ENCODE measurements at regions not wholly inside any gene's neighbourhood (a gene's known extent, or its start where the extent isn't known, plus 50 kb on each side); places are given as distances from the start of the nearest gene placed in this dataset.
"Not testable (repeated sequence)": the region's sequence is repeated elsewhere in the genome, so short reads cannot be mapped to it uniquely, and the experiment has no call there.

GRCh38 chr13:59266478-59267063 is 897.2 kb downstream of the DIAPH3 start:
- DNase-seq, result no peak

DNA sequence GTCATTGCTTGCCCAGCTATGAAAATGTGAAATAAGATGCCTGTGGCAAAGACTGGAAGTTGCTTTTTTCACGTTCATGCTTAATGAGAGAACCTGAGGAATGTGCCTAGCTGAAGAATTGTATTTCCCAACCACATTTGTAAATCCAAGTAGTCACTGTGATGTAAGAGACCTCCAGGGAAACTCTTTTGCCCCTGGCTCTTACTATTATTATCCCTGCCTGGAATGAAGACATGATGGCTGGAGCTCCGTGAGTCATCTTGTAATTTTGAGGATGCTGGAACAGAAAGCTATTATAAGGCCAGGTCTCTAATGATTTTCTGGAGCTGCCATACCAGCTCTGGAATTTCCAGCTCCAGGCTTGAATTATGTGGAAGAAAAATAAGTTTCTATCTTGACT is 894.3 kb downstream of the DIAPH3 start:
- no peak for DNase-seq

DNA sequence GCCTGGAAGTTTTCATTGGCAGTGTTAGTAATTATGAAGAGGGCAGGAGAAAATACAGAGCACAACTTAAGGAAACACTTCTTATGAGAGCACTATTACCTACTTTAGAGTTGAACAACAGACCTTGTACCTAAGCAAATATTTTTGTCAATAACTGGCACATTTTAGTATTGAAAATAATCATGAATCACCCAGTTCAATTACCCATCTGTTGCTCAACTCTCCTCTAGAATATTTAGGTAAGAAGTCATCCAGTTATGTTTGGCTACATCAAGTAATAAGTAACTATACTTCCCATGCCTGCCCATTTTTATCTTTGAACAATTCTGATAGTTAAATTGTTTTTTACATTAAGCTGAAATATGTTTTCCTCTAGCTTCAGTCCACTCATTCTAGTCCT is 893.4 kb downstream of the DIAPH3 start:
- no peak for DNase-seq

DNA sequence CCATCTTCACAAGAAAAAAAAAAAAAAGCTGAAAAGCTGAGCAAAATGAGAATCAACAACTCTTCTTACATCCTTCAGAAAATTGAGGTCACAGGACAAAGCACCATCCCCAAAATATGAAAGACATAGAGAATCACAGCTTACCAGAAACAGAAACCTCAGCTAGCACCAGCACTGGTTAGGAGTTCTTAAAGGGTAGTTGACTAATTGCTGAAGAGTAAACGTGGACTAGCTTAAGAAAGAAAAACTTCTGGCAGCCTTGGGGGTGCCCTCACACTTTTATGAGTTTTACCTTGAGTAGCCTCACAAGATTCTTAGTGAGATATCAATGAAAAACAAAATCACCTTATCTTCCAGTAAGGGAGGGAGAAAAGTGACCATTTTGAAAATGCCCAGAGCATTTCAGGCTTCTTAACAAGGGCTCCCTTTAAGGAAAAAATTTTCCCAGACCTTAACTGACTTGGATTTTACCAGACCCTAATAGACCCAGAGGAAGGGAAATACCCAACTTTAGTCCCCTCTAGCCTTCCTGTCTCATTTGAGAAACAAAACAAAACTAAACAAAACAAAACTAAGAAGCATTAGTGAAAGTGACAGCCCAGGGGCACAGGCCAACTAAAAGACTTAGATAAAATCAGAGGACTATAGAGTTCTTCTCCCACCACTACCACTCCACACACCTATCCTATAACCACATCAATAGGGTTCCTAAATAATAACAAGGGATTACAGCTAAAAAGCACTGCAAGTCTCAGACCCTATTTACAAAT is 888.6 kb downstream of the DIAPH3 start:
- DNase-seq, result no peak

DNA sequence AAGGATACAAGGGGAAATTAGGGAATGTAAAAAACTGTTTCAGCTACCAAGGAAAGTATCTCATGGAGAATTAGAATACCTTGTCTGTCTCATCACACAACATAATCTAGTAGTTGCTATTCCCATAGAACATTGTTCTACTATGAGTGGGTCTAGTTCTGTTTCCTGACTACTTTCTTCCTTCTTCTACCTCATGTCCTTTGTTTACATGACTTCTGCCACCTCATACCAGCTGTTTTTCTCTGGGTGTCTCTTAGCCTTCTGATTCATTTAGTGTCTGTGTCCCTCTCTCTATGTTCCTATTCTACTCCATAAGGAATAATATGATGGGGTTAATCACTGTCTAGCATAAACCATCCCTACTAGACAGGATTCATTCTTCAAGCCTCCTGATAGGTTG is 887.3 kb downstream of the DIAPH3 start:
- DNase-seq, result no peak

- no peak for DNase-seq
Observed at GRCh38 chr13:59277106-59277505, 886.6 kb downstream of the DIAPH3 start.

GRCh38 chr13:59279028-59279427 is 884.7 kb downstream of the DIAPH3 start:
- DNase-seq, result no peak

DNA sequence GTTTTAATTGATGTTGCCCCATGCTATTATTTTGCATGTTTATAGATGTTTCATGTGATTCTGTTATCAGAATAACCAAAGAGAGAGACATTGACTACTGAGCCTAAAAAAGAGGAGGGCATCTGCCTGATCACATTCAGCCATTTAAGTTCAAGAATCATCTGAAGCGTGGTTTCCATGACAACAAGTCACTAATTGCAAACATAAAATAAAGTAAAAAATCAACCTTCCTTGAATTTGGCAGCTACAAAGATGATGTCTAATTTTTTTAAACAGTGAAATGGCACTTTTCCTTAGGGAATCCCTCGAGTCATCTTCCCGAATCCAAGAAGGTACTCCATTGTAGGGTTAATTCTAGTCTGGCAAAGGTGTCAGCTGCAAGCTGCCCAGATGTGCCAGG is 884.2 kb downstream of the DIAPH3 start:
- DNase-seq, result no peak

DNA sequence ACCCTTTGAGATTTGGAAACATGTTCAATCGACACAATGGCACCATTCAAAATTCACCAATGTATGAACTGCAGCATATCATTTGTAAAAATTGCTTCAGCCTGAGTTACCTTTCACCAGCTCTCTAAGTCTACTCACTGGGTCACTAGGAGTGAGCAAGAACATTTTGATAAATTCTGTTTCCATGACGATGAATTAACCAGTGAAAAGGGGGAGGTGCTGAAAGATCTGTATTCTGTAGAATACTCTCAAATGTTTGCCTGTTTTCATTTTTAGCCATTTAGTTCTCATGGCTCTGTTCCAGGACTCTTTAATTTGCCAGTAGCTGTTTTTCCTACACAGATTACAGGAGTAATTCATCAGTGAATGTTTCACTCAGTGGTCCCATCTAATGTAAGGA is 883.4 kb downstream of the DIAPH3 start:
- DNase-seq, result no peak

- DNase-seq, result no peak
Observed at GRCh38 chr13:59281453-59281852, 882.3 kb downstream of the DIAPH3 start.

DNA sequence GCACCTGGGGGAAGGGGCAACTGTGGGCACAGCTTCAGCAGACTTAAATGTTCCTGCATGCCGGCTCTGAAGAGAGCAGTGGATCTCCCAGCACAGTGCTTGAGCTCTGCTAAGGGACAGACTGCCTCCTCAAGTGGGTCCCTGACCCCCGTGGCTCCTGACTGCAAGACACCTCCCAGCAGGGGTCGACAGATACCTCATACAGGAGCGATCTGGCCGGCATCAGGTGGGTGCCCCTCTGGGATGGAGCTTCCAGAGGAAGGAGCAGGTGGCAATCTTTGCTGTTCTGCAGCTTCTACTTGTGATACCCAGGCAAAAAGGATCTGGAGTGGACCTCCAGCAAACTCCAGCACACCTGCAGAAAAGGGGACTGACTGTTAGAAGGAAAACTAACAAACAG is 871.5 kb downstream of the DIAPH3 start:
- not testable (repeated sequence) for DNase-seq

- no peak for DNase-seq
Observed at GRCh38 chr13:59299584-59299983, 864.1 kb downstream of the DIAPH3 start.

DNA sequence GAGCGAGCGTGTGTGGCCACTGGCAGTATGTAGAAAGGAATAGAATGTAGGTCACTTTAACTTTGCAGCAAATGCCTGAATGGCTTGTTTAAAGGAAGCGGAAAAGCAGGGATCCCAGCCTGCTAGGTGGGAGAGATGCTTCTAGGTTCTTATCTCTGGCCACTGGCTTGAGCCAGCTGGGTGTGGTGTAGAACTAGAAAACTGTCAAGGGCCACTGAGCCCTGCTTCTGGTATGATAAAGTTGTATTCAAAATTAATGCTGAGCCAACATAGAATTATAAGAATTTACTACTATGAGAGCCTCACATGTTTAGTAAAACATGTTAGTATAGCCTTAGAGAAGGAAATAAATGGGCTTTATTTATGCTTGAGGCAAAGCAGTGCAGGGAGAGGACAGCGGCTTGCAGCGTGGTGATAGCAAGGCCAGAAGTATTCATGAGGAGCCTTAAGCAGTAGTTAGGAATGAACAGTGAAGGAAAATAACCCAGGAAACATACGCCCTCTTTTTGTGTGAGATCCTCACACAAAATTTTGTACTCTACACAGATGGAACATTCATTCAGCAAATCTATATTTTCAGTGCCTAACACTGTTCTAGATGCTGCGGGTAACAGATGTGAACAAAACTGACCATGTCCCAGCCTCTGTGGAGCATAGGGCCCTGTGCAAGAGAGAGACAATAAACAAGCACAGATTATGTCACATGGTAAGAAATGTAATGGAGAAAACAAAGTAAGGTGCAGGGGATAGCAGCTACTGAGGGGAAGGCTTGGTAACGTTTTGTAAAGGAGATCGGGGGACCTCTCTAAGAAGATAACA is 863.2 kb downstream of the DIAPH3 start:
- no peak for DNase-seq

DNA sequence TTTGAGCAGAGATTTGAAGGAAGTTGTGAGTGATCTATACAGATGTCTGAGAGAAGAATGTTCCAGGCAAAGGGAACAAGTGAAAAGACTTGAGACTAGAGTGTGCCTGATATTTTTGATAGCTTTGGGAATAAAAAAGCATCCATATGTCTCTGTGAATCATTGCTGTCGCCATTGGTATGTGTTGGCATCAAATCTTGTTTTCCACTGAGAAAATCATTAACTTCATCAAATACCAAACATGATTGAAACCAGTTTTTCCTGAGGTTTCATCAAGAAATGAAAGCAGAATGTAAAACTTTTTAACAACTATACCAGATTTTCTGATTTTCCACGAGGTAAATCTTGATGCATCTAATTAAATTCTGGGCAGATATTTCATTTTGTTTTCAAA is 862.6 kb downstream of the DIAPH3 start:
- no peak for DNase-seq

DNA sequence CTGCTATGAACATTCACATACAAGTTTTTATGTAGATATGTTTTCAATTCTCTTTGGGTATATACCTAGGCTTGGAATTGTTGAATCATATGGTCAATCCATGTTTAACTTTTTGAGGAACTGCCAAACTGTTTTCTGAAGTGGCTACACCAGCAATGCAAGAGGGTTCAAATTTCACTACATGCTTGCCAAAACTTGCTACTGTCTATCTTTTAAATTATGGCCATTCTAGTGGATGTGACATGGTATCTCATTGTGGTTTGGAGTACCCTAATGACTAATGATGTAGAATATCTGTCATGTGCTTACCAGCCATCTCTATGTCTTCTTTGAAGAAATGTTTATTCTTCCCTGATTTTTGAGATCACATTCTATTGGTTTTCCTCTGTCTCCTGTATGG is 860.3 kb downstream of the DIAPH3 start:
- DNase-seq, result no peak

DNA sequence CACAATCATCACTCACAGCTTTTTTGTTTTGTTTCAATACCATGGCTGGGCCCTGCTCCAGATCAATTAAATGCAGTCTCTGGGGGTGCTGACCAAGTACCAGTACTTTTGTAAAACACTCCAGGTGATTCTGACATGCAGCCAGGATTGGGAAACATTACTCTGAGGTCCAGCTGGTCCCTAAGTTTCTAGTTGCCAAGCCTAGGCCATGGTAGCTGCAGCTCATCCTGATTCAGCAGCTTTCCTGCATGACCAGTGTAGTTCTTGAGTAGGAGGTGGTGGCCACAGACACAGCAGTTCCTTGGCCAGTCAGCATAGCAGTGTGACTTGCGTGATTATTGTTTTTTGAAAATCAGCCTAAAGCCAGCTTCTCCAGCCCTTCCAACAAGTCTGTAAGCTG is 859.1 kb downstream of the DIAPH3 start:
- no peak for DNase-seq

GRCh38 chr13:59305896-59306295 is 857.8 kb downstream of the DIAPH3 start:
- DNase-seq, result no peak

- no peak for DNase-seq
Observed at GRCh38 chr13:59312776-59313175, 851.0 kb downstream of the DIAPH3 start.

GRCh38 chr13:59318320-59318930 is 845.3 kb downstream of the DIAPH3 start:
- peak; percentile 37 for DNase-seq

GRCh38 chr13:59319276-59319675 is 844.5 kb downstream of the DIAPH3 start:
- DNase-seq, result no peak

DNA sequence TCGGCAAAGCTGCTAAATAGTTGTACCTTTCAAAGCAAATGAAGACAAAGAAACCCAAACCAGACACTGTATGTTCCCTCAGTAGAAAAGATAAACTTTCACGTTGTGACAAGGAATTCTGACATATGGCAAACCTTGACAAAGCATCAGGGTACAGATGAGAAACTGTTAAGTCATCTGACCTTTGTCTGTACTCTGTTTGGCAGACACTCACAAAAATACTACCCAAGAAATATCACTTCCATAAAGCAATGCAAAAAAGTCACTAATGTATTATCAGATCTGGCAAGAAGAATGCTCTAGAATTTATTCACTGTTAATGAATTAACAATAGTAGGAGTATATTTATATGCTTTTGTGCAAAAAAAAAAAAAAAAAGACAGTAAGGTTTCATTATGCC is 843.7 kb downstream of the DIAPH3 start:
- DNase-seq, result no peak

DNA sequence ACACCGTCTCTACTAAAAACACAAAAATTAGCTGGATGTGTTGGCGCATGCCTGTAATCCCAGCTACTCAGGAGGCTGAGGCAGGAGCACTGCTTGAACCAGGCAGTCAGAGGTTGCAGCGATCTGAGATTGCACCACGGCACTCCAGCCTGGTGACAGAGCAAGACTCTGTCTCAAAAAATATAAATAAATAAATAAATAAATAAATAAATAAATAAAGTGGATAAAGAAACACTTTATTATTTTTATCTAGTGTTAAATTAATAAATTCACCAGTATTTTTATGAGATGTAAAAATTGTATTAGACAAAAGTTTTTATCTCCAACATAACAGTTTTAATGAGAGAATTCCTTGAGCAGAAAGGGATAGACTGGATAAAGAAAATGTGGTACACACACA is 839.3 kb downstream of the DIAPH3 start:
- DNase-seq, result not testable (repeated sequence)

DNA sequence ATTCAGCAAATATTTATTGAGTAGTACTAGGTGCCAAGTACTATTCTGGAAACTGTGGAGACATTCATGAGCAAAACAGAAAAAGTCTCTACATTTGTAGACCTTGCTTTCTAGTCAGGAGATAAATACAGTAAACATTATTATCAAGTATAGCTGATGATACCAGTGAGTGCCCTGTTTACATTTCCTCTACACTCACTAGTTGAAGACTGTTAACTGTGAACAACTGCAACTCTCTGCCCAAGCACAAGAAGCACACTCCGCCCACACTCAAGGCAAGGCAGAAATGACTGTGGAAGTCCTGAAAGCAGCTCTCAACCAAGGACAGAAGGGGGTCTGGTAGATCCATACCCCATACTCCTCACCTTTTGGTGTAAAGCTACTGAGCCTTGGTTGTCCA is 837.0 kb downstream of the DIAPH3 start:
- DNase-seq, result no peak

- DNase-seq, result no peak
Observed at GRCh38 chr13:59330764-59331163, 833.0 kb downstream of the DIAPH3 start.

Data from CD4-positive, alpha-beta T cell treated with Interleukin-10 for 1 hour (primary cell).